ENCODE measurements at regions not wholly inside any gene's neighbourhood (a gene's known extent, or its start where the extent isn't known, plus 50 kb on each side); places are given as distances from the start of the nearest gene placed in this dataset.
"Not testable (repeated sequence)": the region's sequence is repeated elsewhere in the genome, so short reads cannot be mapped to it uniquely, and the experiment has no call there.

DNA sequence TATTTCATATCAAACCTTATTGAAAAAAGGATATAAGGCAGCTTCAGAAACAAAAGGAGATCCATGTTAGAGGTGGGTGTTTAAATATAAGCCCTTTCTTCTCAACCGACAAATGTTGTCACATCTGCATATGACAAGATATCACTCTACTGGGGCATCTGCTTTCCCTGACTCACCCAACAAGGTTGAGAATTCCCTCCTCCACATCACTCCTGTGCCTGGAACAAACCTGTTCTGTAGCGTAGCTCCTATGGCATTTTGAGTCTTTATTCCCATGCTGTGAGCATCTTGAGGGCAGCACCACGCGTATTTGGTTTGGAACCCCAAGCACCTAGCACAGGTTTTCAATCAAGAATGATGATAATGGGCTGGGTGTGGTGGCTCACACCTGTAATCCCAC, 59.4 kb upstream of the ZFHX3 start:
- DNase-seq (ENCODE audit: low spot score) = no peak
- no peaks in the 10 kb centered on the region for H3K9me2 ChIP-seq (replicated peaks; ENCODE audit: insufficient read depth)
- H3K27me3 ChIP-seq = no peaks in the 10 kb centered on the region
- H4K20me1 ChIP-seq (ENCODE audit: insufficient read depth, poor library complexity, severe bottlenecking) = no peaks in the 10 kb centered on the region
- no peak overlapping the region for H3K4me3 ChIP-seq
- H3K9me3 ChIP-seq (ENCODE audit: low read depth) = no peaks in the 10 kb centered on the region
- TF ChIP-seq, protein P1, sequence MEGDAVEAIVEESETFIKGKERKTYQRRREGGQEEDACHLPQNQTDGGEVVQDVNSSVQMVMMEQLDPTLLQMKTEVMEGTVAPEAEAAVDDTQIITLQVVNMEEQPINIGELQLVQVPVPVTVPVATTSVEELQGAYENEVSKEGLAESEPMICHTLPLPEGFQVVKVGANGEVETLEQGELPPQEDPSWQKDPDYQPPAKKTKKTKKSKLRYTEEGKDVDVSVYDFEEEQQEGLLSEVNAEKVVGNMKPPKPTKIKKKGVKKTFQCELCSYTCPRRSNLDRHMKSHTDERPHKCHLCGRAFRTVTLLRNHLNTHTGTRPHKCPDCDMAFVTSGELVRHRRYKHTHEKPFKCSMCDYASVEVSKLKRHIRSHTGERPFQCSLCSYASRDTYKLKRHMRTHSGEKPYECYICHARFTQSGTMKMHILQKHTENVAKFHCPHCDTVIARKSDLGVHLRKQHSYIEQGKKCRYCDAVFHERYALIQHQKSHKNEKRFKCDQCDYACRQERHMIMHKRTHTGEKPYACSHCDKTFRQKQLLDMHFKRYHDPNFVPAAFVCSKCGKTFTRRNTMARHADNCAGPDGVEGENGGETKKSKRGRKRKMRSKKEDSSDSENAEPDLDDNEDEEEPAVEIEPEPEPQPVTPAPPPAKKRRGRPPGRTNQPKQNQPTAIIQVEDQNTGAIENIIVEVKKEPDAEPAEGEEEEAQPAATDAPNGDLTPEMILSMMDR (IDR thresholded peaks at IDR 0.05; ENCODE audit: poor library complexity) = no peak
- TF ChIP-seq EZH2 (IDR thresholded peaks at IDR 0.05; ENCODE audit: borderline replicate concordance) (no peak), EZH2phosphoT487 (IDR thresholded peaks at IDR 0.05; ENCODE audit: low read depth, severe bottlenecking, unreplicated experiment) (no peak)
- H3K4me2 ChIP-seq = no peak overlapping the region
- no peaks in the 10 kb centered on the region for H3K79me2 ChIP-seq
- no peak overlapping the region for H3K27ac ChIP-seq
- WGBS (ENCODE audit: low lambda C conversion rate, missing lambda C conversion rate) = 92% methylated on average over 4 of the region's 4 CpGs
- no peak overlapping the region for H2AFZ ChIP-seq
- no peaks in the 10 kb centered on the region for H3K36me3 ChIP-seq (replicated peaks; ENCODE audit: insufficient read depth, low read depth)
- no peaks in the 10 kb centered on the region for H3K4me1 ChIP-seq (ENCODE audit: insufficient read depth)

GRCh38 chr16:73106329-73107034, 58.6 kb upstream of the ZFHX3 start:
- Histone ChIP-seq H3K79me2 (no peaks in the 10 kb centered on the region), H3K9me2 (replicated peaks; ENCODE audit: insufficient read depth) (no peaks in the 10 kb centered on the region), H3K4me3 (no peak overlapping the region), H3K36me3 (replicated peaks; ENCODE audit: insufficient read depth, low read depth) (no peaks in the 10 kb centered on the region), H4K20me1 (ENCODE audit: insufficient read depth, poor library complexity, severe bottlenecking) (no peaks in the 10 kb centered on the region), H3K4me2 (no peak overlapping the region), H2AFZ (no peak overlapping the region), H3K27ac (no peak overlapping the region), H3K4me1 (ENCODE audit: insufficient read depth) (no peaks in the 10 kb centered on the region), H3K27me3 (no peaks in the 10 kb centered on the region), H3K9me3 (ENCODE audit: low read depth) (no peaks in the 10 kb centered on the region)
- no peak for DNase-seq (ENCODE audit: low spot score)
- TF ChIP-seq, protein P1 (IDR thresholded peaks at IDR 0.05; ENCODE audit: poor library complexity) = no peak
- no peak for TF ChIP-seq EZH2phosphoT487 (IDR thresholded peaks at IDR 0.05; ENCODE audit: low read depth, severe bottlenecking, unreplicated experiment)
- TF ChIP-seq EZH2 (IDR thresholded peaks at IDR 0.05; ENCODE audit: borderline replicate concordance) = no peak
- WGBS (ENCODE audit: low lambda C conversion rate, missing lambda C conversion rate) = 83% methylated on average over 6 of the region's 6 CpGs

DNA sequence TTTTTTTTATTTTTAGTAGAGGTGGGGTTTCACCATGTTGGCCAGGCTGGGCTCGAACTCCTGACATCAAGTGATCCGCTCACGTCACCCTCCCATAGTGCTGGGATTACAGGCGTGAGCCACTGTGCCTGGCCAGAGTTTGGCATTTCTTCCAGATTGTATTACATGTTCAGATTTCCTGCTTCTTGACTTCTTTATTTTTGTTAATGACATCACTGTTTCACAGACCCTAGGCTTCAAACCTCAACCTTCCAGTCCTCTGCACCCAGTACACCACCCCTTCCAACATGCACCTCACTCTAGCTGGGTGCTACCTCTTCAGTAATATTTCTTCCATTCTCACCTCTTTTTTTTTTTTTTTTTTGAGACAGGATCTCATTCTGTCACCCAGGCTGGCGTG, 53.6 kb upstream of the ZFHX3 start:
- TF ChIP-seq EZH2 (IDR thresholded peaks at IDR 0.05; ENCODE audit: borderline replicate concordance) (no peak), EZH2phosphoT487 (IDR thresholded peaks at IDR 0.05; ENCODE audit: low read depth, severe bottlenecking, unreplicated experiment) (no peak)
- TF ChIP-seq, protein P1 (IDR thresholded peaks at IDR 0.05; ENCODE audit: poor library complexity) = no peak
- WGBS (ENCODE audit: low lambda C conversion rate, missing lambda C conversion rate) = 92% methylated on average over 5 of the region's 5 CpGs
- no peak for DNase-seq (ENCODE audit: low spot score)

GRCh38 chr16:73099601-73100000, 51.7 kb upstream of the ZFHX3 start:
- DNase-seq (ENCODE audit: low spot score); H2AFZ ChIP-seq; H3K27ac ChIP-seq; H3K4me1 ChIP-seq (ENCODE audit: insufficient read depth); H3K4me3 ChIP-seq; H3K9me3 ChIP-seq (ENCODE audit: low read depth); H4K20me1 ChIP-seq (ENCODE audit: insufficient read depth, poor library complexity, severe bottlenecking); H3K9me2 ChIP-seq (replicated peaks; ENCODE audit: insufficient read depth); H3K36me3 ChIP-seq (replicated peaks; ENCODE audit: insufficient read depth, low read depth); H3K4me2 ChIP-seq; H3K27me3 ChIP-seq; H3K79me2 ChIP-seq: not testable (repeated sequence)
- 97% methylated on average over 5 of the region's 5 CpGs for WGBS (ENCODE audit: low lambda C conversion rate, missing lambda C conversion rate)

More for the DNA sequence above, 53.6 kb upstream of the ZFHX3 start:
- no peak overlapping the region for H3K27ac ChIP-seq
- no peaks in the 10 kb centered on the region for H3K27me3 ChIP-seq
- no peaks in the 10 kb centered on the region for H3K4me1 ChIP-seq (ENCODE audit: insufficient read depth)
- H3K4me3 ChIP-seq = no peak overlapping the region
- H3K9me2 ChIP-seq (replicated peaks; ENCODE audit: insufficient read depth) = no peaks in the 10 kb centered on the region
- no peaks in the 10 kb centered on the region for H4K20me1 ChIP-seq (ENCODE audit: insufficient read depth, poor library complexity, severe bottlenecking)
- no peak overlapping the region for H3K4me2 ChIP-seq
- H3K9me3 ChIP-seq (ENCODE audit: low read depth) = no peaks in the 10 kb centered on the region
- H3K36me3 ChIP-seq (replicated peaks; ENCODE audit: insufficient read depth, low read depth) = no peaks in the 10 kb centered on the region
- H3K79me2 ChIP-seq = no peaks in the 10 kb centered on the region
- H2AFZ ChIP-seq = no peak overlapping the region
